ENCODE measurements at regions not wholly inside any gene's neighbourhood (a gene's known extent, or its start where the extent isn't known, plus 50 kb on each side); places are given as distances from the start of the nearest gene placed in this dataset.
A peak's percentile ranks its signal among the peaks of the same experiment; 100 is the strongest.

GRCh38 chr2:52210611-52211010 is 1178.7 kb upstream of the NRXN1 start:
- no TSS peak for BruUV-seq (replicated peaks)
- POLR2A ChIA-PET: no interaction called here
- Mint-ChIP-seq H3K36me3 (ENCODE audit: insufficient read depth, unreplicated experiment) (no peaks in the 10 kb centered on the region), H3K27ac (ENCODE audit: low read depth, unreplicated experiment) (no peak overlapping the region), H3K4me1 (ENCODE audit: insufficient read depth, unreplicated experiment) (no peaks in the 10 kb centered on the region), H3K4me3 (ENCODE audit: unreplicated experiment) (no peak overlapping the region), H3K9me3 (ENCODE audit: unreplicated experiment) (no peaks in the 10 kb centered on the region), H3K27me3 (ENCODE audit: insufficient read depth, unreplicated experiment) (no peaks in the 10 kb centered on the region)
- intact Hi-C loops (cut with micrococcal nuclease): no loop called here
- CTCF ChIA-PET: no interaction called here
- no peak for DNase-seq (ENCODE audit: unreplicated experiment)
- no peak for TF ChIP-seq CTCF (IDR thresholded peaks at IDR 0.05; ENCODE audit: unreplicated experiment)

DNA sequence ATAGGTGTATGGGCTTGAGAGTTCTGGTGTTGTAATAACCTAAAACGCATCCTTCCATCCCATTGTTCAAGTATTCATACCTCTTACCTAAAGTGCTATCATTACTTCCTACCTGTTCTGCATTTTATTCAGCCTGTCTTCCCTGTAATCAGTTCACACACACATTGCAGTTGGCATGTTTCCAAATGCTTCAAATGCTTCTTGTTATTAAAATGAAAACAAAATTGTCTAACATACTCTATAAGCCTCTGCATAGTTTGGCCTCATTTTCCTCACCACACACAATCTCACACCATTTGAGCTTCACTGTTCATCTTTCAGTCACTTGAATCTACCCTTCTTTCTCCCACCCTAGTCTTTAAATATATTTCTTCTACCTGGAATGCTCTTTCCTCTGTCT is 1178.2 kb upstream of the NRXN1 start:
- Mint-ChIP-seq H3K9me3 (ENCODE audit: unreplicated experiment) (no peaks in the 10 kb centered on the region), H3K27me3 (ENCODE audit: insufficient read depth, unreplicated experiment) (no peaks in the 10 kb centered on the region), H3K4me1 (ENCODE audit: insufficient read depth, unreplicated experiment) (no peaks in the 10 kb centered on the region), H3K27ac (ENCODE audit: low read depth, unreplicated experiment) (no peak overlapping the region), H3K36me3 (ENCODE audit: insufficient read depth, unreplicated experiment) (no peaks in the 10 kb centered on the region), H3K4me3 (ENCODE audit: unreplicated experiment) (no peak overlapping the region)
- intact Hi-C loops (cut with micrococcal nuclease): no loop called here
- BruUV-seq (replicated peaks): no TSS peak
- no peak for TF ChIP-seq CTCF (IDR thresholded peaks at IDR 0.05; ENCODE audit: unreplicated experiment)
- POLR2A ChIA-PET: no interaction called here
- CTCF ChIA-PET: no interaction called here
- peak; percentile 1 for DNase-seq (ENCODE audit: unreplicated experiment)

GRCh38 chr2:52194342-52194741 is 1162.4 kb upstream of the NRXN1 start:
- CTCF ChIA-PET: interaction anchor here (0.6 kb wide), 2 partner anchors 65 to 135 kb away, joined by 3 to 6 read pairs; no protein-coding TSS in a partner anchor
- Mint-ChIP-seq H3K4me3 (ENCODE audit: unreplicated experiment) (no peak overlapping the region), H3K4me1 (ENCODE audit: insufficient read depth, unreplicated experiment) (no peaks in the 10 kb centered on the region), H3K27ac (ENCODE audit: low read depth, unreplicated experiment) (no peak overlapping the region), H3K9me3 (ENCODE audit: unreplicated experiment) (peaks cover 2% of the 10 kb centered on the region), H3K27me3 (ENCODE audit: insufficient read depth, unreplicated experiment) (no peaks in the 10 kb centered on the region), H3K36me3 (ENCODE audit: insufficient read depth, unreplicated experiment) (peaks cover 2% of the 10 kb centered on the region)
- intact Hi-C loops (cut with micrococcal nuclease): no loop called here
- BruUV-seq (replicated peaks): no TSS peak
- POLR2A ChIA-PET: no interaction called here
- no peak for TF ChIP-seq CTCF (IDR thresholded peaks at IDR 0.05; ENCODE audit: unreplicated experiment)
- DNase-seq (ENCODE audit: unreplicated experiment): no peak

DNA sequence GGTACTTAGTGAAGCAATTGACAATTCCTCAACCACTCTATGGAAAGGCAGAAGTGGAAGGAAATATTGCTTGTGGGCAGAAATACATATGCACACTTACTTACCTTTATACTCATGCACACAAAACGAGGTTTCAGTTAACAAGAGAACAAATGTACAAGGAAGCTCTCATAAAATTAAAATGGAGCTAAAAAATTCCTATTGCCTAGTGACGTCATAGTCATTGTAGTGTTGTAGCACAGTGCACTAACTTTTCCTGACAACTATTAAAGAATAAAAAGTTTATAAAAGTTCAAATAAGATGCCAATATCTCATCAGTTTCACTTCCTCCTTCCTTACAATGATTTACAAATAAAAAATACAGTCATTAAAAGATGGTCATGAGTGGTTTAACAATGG is 1161.9 kb upstream of the NRXN1 start:
- H3K27ac Mint-ChIP-seq (ENCODE audit: low read depth, unreplicated experiment): no peak overlapping the region

More for the DNA sequence above, 1161.9 kb upstream of the NRXN1 start:
- H3K4me3 Mint-ChIP-seq (ENCODE audit: unreplicated experiment): no peak overlapping the region
- ChIA-PET CTCF (interaction anchor here (0.6 kb wide), 1 partner anchor 65 kb away, joined by 6 read pairs; no protein-coding TSS in a partner anchor), POLR2A (no interaction called here)
- no peaks in the 10 kb centered on the region for H3K9me3 Mint-ChIP-seq (ENCODE audit: unreplicated experiment)
- H3K27me3 Mint-ChIP-seq (ENCODE audit: insufficient read depth, unreplicated experiment): no peaks in the 10 kb centered on the region
- DNase-seq (ENCODE audit: unreplicated experiment): no peak
- no peaks in the 10 kb centered on the region for H3K4me1 Mint-ChIP-seq (ENCODE audit: insufficient read depth, unreplicated experiment)
- TF ChIP-seq CTCF (IDR thresholded peaks at IDR 0.05; ENCODE audit: unreplicated experiment): no peak
- BruUV-seq (replicated peaks): no TSS peak
- intact Hi-C loops (cut with micrococcal nuclease): no loop called here
- no peaks in the 10 kb centered on the region for H3K36me3 Mint-ChIP-seq (ENCODE audit: insufficient read depth, unreplicated experiment)
